GM21528 (cell line): ENCODE measurements at regions not wholly inside any gene's neighbourhood (a gene's known extent, or its start where the extent isn't known, plus 50 kb on each side); places are given as distances from the start of the nearest gene placed in this dataset.

Experiments used
- ATAC-seq: cut with Tn5 transposase; IDR thresholded peaks from one replicate; pipeline ENCODE4 v1.9.1; 2021; ENCODE audit warnings: mild to moderate bottlenecking, moderate library complexity; ENCODE audit not compliant: unreplicated experiment, low FRiP score

GRCh38 chr10:78957471-78958039 is 111.2 kb upstream of the ZMIZ1 start:
- no peak for ATAC-seq

GRCh38 chr10:78959217-78959923 is 109.4 kb upstream of the ZMIZ1 start:
- no peak for ATAC-seq

- ATAC-seq: no peak
Observed at GRCh38 chr10:78959924-78960285, 108.9 kb upstream of the ZMIZ1 start.

GRCh38 chr10:78960316-78960800 is 108.4 kb upstream of the ZMIZ1 start:
- ATAC-seq: no peak

GRCh38 chr10:78961760-78962159 is 107.0 kb upstream of the ZMIZ1 start:
- no peak for ATAC-seq

- no peak for ATAC-seq
Observed at GRCh38 chr10:78963074-78964034, 105.4 kb upstream of the ZMIZ1 start.

- no peak for ATAC-seq
Observed at GRCh38 chr10:78964274-78964951, 104.4 kb upstream of the ZMIZ1 start.

- no peak for ATAC-seq
Observed at GRCh38 chr10:78964952-78965633, 103.7 kb upstream of the ZMIZ1 start.

- ATAC-seq: no peak
Observed at GRCh38 chr10:78966182-78966787, 102.5 kb upstream of the ZMIZ1 start.

- no peak for ATAC-seq
Observed at GRCh38 chr10:78966844-78967488, 101.8 kb upstream of the ZMIZ1 start.

GRCh38 chr10:78968300-78968942 is 100.3 kb upstream of the ZMIZ1 start:
- no peak for ATAC-seq

- no peak for ATAC-seq
Observed at GRCh38 chr10:78968943-78969342, 99.8 kb upstream of the ZMIZ1 start.

GRCh38 chr10:78969719-78970118 is 99.0 kb upstream of the ZMIZ1 start:
- no peak for ATAC-seq

- no peak for ATAC-seq
Observed at GRCh38 chr10:78970261-78970660, 98.5 kb upstream of the ZMIZ1 start.

GRCh38 chr10:78971094-78971682 is 97.6 kb upstream of the ZMIZ1 start:
- ATAC-seq: no peak

- no peak for ATAC-seq
Observed at GRCh38 chr10:78972160-78972946, 96.4 kb upstream of the ZMIZ1 start.
